Psoas muscle (tissue), 7 donors: ENCODE measurements at regions not wholly inside any gene's neighbourhood (a gene's known extent, or its start where the extent isn't known, plus 50 kb on each side); places are given as distances from the start of the nearest gene placed in this dataset.

Experiments used
- ATAC-seq, 4 donors: fragments of 200-7000 bp; cut with Tn5 transposase; one replicate each; pipeline ENCODE4 v1.9.1; 2020; ENCODE audit warnings: moderate library complexity in 3 of 4, mild to moderate bottlenecking in 2 of 4
- DNase-seq, 2 donors: peaks; one replicate each; pipeline ENCODE4 v3.0.0-alpha.2; 2020
- H3K27ac ChIP-seq: fragments of 200-600 bp; one replicate; pipeline ENCODE4 v1.8.0; 2022
- H3K27me3 ChIP-seq, 3 donors: fragments of 200-600 bp in 1 of 3; one replicate each; pipeline versions ENCODE4 v1.6.1 to v1.8.0; 2013 to 2022; ENCODE audit warnings: low read length in 2 of 3, mild to moderate bottlenecking in 2 of 3, moderate library complexity in 1 of 3; ENCODE audit not compliant: insufficient read depth in 3 of 3
- H3K36me3 ChIP-seq, 2 donors: fragments of 200-600 bp in 1 of 2; one replicate each; pipeline versions ENCODE4 v1.6.1 to v1.8.0; 2013 to 2022; ENCODE audit warnings: low read depth in 1 of 2, mild to moderate bottlenecking in 1 of 2, moderate library complexity in 1 of 2; ENCODE audit not compliant: insufficient read depth in 1 of 2
- H3K4me1 ChIP-seq: fragments of 200-600 bp; one replicate; pipeline ENCODE4 v1.8.0; 2022
- H3K4me3 ChIP-seq: fragments of 200-600 bp; one replicate; pipeline ENCODE4 v1.8.0; 2022; ENCODE audit warnings: mild to moderate bottlenecking
- H3K9me3 ChIP-seq: fragments of 200-600 bp; one replicate; pipeline ENCODE4 v1.8.0; 2022
- CTCF ChIP-seq: fragments of 200-600 bp; IDR thresholded peaks from one replicate; pipeline ENCODE4 v1.8.0; 2022; ENCODE audit warnings: antibody characterized with exemption
- WGBS, 3 donors: extraction: QIAGEN DNeasy Blood & Tissue Kit; methylation state at CpG; one replicate each; pipeline versions ENCODE4 v1.1.6 to v1.1.7; 2013; 5-methylcytosine and 5-hydroxymethylcytosine counted together
- intact Hi-C, 2 donors: fragments of 100-400 bp; cut with DNase I; formaldehyde crosslinking; loops; one replicate each; pipeline versions ENCODE4 v1.11.0 to v1.14.2; 2022
- donor health status: healthy with polysubstance abuse.
- donor health status: DM: no; HTN: no; CAD: no; lungs with moderate emphysema.
- donor health status: Bipolar disorder and iron deficiency.
- donor health status: healthy.
- donor health status: DM: yes; HTN: yes; CAD: no.
- donor health status: DM: no; HTN: no; CAD: no.
- donor health status: DM: yes; HTN: yes; CAD: no.

- Histone ChIP-seq H3K36me3 (no peaks in the 10 kb centered on the region), H3K4me3 (no peak overlapping the region), H3K4me1 (no peaks in the 10 kb centered on the region), H3K27ac (no peak overlapping the region), H3K27me3 (no peaks in the 10 kb centered on the region), H3K9me3 (peaks cover 3% of the 10 kb centered on the region)
- TF ChIP-seq CTCF, result no peak
- ATAC-seq (peak in 1 of 4 donors; percentile 19), DNase-seq (no peak)
- 14 to 18% (median 15%) methylated on average over 3 of the region's 3 CpGs for WGBS, 3 donors
- intact Hi-C loops, result no loop called here
Observed at GRCh38 chr5:117943541-117943940, 1044.8 kb downstream of the DTWD2 start.

- Histone ChIP-seq H3K27ac (no peak overlapping the region), H3K4me3 (no peak overlapping the region), H3K9me3 (peaks cover 3% of the 10 kb centered on the region), H3K4me1 (no peaks in the 10 kb centered on the region), H3K36me3 (no peaks in the 10 kb centered on the region), H3K27me3 (no peaks in the 10 kb centered on the region)
- intact Hi-C loops, result no loop called here
- DNase-seq, result no peak
- no peak for TF ChIP-seq CTCF
- WGBS, 3 donors, result 73 to 85% (median 79%) methylated on average over 6 of the region's 6 CpGs
- no peak for ATAC-seq
Observed at GRCh38 chr5:117942861-117943519, 1045.4 kb downstream of the DTWD2 start.

- no peak overlapping the region for H3K4me3 ChIP-seq
- 46 to 65% (median 48%) methylated on average over 5 of the region's 5 CpGs for WGBS, 3 donors
- DNase-seq (no peak), ATAC-seq (no peak)
- H3K27ac ChIP-seq, result no peak overlapping the region
- no peaks in the 10 kb centered on the region for H3K4me1 ChIP-seq
- H3K9me3 ChIP-seq, result no peaks in the 10 kb centered on the region
- no peak for TF ChIP-seq CTCF
- H3K27me3 ChIP-seq, result no peaks in the 10 kb centered on the region
- intact Hi-C loops, result no loop called here
- no peaks in the 10 kb centered on the region for H3K36me3 ChIP-seq
Observed at GRCh38 chr5:117893211-117893610, 1095.1 kb downstream of the DTWD2 start.

- no peaks in the 10 kb centered on the region for H3K4me1 ChIP-seq
- DNase-seq (no peak), ATAC-seq (no peak)
- 68 to 78% (median 69%) methylated on average over 4 of the region's 4 CpGs for WGBS, 3 donors
- H3K36me3 ChIP-seq, result no peaks in the 10 kb centered on the region
- intact Hi-C loops, result no loop called here
- H3K4me3 ChIP-seq, result no peak overlapping the region
- no peak overlapping the region for H3K27ac ChIP-seq
- TF ChIP-seq CTCF, result no peak
- no peaks in the 10 kb centered on the region for H3K9me3 ChIP-seq
- no peaks in the 10 kb centered on the region for H3K27me3 ChIP-seq
Observed at GRCh38 chr5:117892360-117892759, 1096.0 kb downstream of the DTWD2 start.

GRCh38 chr5:117889596-117889995 is 1098.8 kb downstream of the DTWD2 start:
- DNase-seq, result no peak
- no peak for ATAC-seq
- Histone ChIP-seq H3K4me3 (no peak overlapping the region), H3K27me3 (no peaks in the 10 kb centered on the region), H3K9me3 (no peaks in the 10 kb centered on the region), H3K4me1 (no peaks in the 10 kb centered on the region), H3K27ac (no peak overlapping the region), H3K36me3 (no peaks in the 10 kb centered on the region)
- intact Hi-C loops, result no loop called here
- no peak for TF ChIP-seq CTCF
